ENCODE measurements at regions not wholly inside any gene's neighbourhood (a gene's known extent, or its start where the extent isn't known, plus 50 kb on each side); places are given as distances from the start of the nearest gene placed in this dataset.

DNA sequence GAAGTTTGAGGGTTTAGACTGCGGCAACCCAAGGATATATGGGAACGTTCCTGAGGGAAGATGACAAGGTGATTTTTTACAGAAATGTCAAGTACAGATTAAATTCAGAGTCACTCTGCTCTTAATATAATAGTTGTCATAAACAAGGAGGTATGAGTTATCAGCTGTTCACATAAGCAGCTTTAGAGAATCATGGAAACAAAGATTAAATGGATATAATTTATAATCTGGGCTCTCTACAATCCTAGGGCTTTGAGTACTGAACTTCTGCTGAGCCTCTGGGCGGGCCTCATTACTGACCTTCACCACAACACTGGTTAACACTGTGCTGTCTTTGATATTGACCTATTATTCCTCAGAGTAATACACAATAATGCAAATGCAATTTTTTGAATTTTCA lies 577.8 kb downstream of the RPS29 start:
- no peak for DNase-seq
- no peak overlapping the region for H2BK12ac ChIP-seq (ENCODE audit: insufficient read length, low read depth, low read length)
- H3K9me3 Mint-ChIP-seq = no peaks in the 10 kb centered on the region
- no peak overlapping the region for H2AK5ac ChIP-seq (ENCODE audit: insufficient read length, low read length)
- no peak overlapping the region for H2BK15ac ChIP-seq (ENCODE audit: low read depth, low read length)
- no peak overlapping the region for H3K4me2 ChIP-seq (ENCODE audit: insufficient read depth, insufficient read length, low read length)
- no peaks in the 10 kb centered on the region for H3K4me1 ChIP-seq (ENCODE audit: insufficient read depth, low read length)
- no peak overlapping the region for H3K27ac Mint-ChIP-seq
- H3K14ac ChIP-seq (ENCODE audit: insufficient read depth, low read length) = no peak overlapping the region
- no peak overlapping the region for H2BK120ac ChIP-seq (ENCODE audit: low read depth, low read length, poor library complexity, severe bottlenecking)
- H2AFZ ChIP-seq (ENCODE audit: low read length) = no peak overlapping the region
- no peaks in the 10 kb centered on the region for H4K20me1 ChIP-seq (ENCODE audit: control insufficient read depth, insufficient read depth, insufficient read length)
- H3K23ac ChIP-seq (ENCODE audit: insufficient read length, low read depth, low read length) = no peak overlapping the region
- no peaks in the 10 kb centered on the region for H3K36me3 Mint-ChIP-seq (ENCODE audit: insufficient read depth in 1 of 3, low read depth in 3 of 3)
- H3K27me3 ChIP-seq (ENCODE audit: insufficient read depth, low read length) = no peaks in the 10 kb centered on the region
- no peak overlapping the region for H3K4ac ChIP-seq (ENCODE audit: low read depth, low read length)
- H3K4me3 Mint-ChIP-seq = no peak overlapping the region
- no peaks in the 10 kb centered on the region for H3K79me2 ChIP-seq (ENCODE audit: insufficient read depth, low read length)
- TF ChIP-seq, protein P1, sequence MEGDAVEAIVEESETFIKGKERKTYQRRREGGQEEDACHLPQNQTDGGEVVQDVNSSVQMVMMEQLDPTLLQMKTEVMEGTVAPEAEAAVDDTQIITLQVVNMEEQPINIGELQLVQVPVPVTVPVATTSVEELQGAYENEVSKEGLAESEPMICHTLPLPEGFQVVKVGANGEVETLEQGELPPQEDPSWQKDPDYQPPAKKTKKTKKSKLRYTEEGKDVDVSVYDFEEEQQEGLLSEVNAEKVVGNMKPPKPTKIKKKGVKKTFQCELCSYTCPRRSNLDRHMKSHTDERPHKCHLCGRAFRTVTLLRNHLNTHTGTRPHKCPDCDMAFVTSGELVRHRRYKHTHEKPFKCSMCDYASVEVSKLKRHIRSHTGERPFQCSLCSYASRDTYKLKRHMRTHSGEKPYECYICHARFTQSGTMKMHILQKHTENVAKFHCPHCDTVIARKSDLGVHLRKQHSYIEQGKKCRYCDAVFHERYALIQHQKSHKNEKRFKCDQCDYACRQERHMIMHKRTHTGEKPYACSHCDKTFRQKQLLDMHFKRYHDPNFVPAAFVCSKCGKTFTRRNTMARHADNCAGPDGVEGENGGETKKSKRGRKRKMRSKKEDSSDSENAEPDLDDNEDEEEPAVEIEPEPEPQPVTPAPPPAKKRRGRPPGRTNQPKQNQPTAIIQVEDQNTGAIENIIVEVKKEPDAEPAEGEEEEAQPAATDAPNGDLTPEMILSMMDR (conservative IDR thresholded peaks at IDR 0.05) = no peak
- H3K9ac ChIP-seq (ENCODE audit: extremely low read depth, insufficient read length, low read length) = no peak overlapping the region
- H2BK20ac ChIP-seq (ENCODE audit: low read depth, low read length, poor library complexity, severe bottlenecking) = no peak overlapping the region
- H4K8ac ChIP-seq (replicated peaks; ENCODE audit: insufficient read length, low read depth, low read length) = no peak overlapping the region
- H3K56ac ChIP-seq (ENCODE audit: insufficient read length, low read depth, low read length) = no peak overlapping the region
- H3K27me3 Mint-ChIP-seq (ENCODE audit: low read depth) = no peaks in the 10 kb centered on the region
- no peak overlapping the region for H4K91ac ChIP-seq (ENCODE audit: insufficient read length, low read depth, low read length)
- H3K79me1 ChIP-seq (ENCODE audit: insufficient read depth, low read depth, low read length, poor library complexity, severe bottlenecking) = no peaks in the 10 kb centered on the region
- H3K9me3 ChIP-seq (ENCODE audit: control insufficient read depth, low read depth, low read length) = no peaks in the 10 kb centered on the region
- H4K5ac ChIP-seq (ENCODE audit: insufficient read length, low read depth, low read length) = no peak overlapping the region
- peaks cover 4% of the 10 kb centered on the region in 2 experiments for H3K4me1 Mint-ChIP-seq
- no peak overlapping the region for H3K18ac ChIP-seq (ENCODE audit: insufficient read length, low read depth, low read length)
- no peaks in the 10 kb centered on the region for H3K23me2 ChIP-seq (ENCODE audit: insufficient read length, low read depth, low read length, poor library complexity, severe bottlenecking)
- no peak overlapping the region for H3K27ac ChIP-seq (ENCODE audit: insufficient read length, low read depth, low read length)
- H3T11ph ChIP-seq (ENCODE audit: low read length) = no peak overlapping the region
- WGBS (ENCODE audit: extremely low coverage, insufficient read length, low lambda C conversion rate) = no CpG with 5 or more reads among the region's 3 CpGs
- H2BK5ac ChIP-seq (ENCODE audit: insufficient read length, low read length) = no peak overlapping the region

All from H9 (cell line).